Nephron progenitor cell (in vitro differentiated cells): ENCODE measurements at regions not wholly inside any gene's neighbourhood (a gene's known extent, or its start where the extent isn't known, plus 50 kb on each side); places are given as distances from the start of the nearest gene placed in this dataset.

Experiments
- DNase-seq: peaks from one replicate; pipeline ENCODE4 v3.0.0; 2021
- H3K27ac Mint-ChIP-seq: 2 replicates; pipeline ENCODE4 v1.8.0; 2021; ENCODE audit warnings: mild to moderate bottlenecking, moderate library complexity, mixed read lengths
- H3K27me3 Mint-ChIP-seq: 2 replicates; pipeline ENCODE4 v1.8.0; 2021; ENCODE audit warnings: mild to moderate bottlenecking, low read depth, mixed read lengths; ENCODE audit not compliant: poor library complexity
- H3K36me3 Mint-ChIP-seq: 2 replicates; pipeline ENCODE4 v1.8.0; 2021; ENCODE audit warnings: low read depth, mixed read lengths
- H3K4me1 Mint-ChIP-seq: 2 replicates; pipeline ENCODE4 v1.8.0; 2021; ENCODE audit warnings: mixed read lengths
- H3K4me3 Mint-ChIP-seq: 2 replicates; pipeline ENCODE4 v1.8.0; 2021; ENCODE audit warnings: mild to moderate bottlenecking, moderate library complexity, mixed read lengths
- H3K9me3 Mint-ChIP-seq: 2 replicates; pipeline ENCODE4 v1.8.0; 2021; ENCODE audit warnings: mild to moderate bottlenecking, moderate library complexity, mixed read lengths
- CTCF ChIP-seq: fragments of 200-600 bp; sonication (generic); IDR thresholded peaks from 2 replicates; pipeline ENCODE4 v1.5.0; 2021; ENCODE audit warnings: antibody characterized with exemption

- H3K27me3 Mint-ChIP-seq: no peaks in the 10 kb centered on the region
- no peak for TF ChIP-seq CTCF
- no peak overlapping the region for H3K27ac Mint-ChIP-seq
- H3K4me3 Mint-ChIP-seq: no peak overlapping the region
- no peak for DNase-seq
- no peaks in the 10 kb centered on the region for H3K36me3 Mint-ChIP-seq
- H3K9me3 Mint-ChIP-seq: no peaks in the 10 kb centered on the region
- H3K4me1 Mint-ChIP-seq: no peaks in the 10 kb centered on the region
Measured at GRCh38 chr4:33626221-33626620, 2618.1 kb downstream of the ARAP2 start.

GRCh38 chr4:33628296-33628695, 2616.0 kb downstream of the ARAP2 start:
- DNase-seq: no peak
- no peak for TF ChIP-seq CTCF
- H3K27me3 Mint-ChIP-seq: no peaks in the 10 kb centered on the region
- no peaks in the 10 kb centered on the region for H3K36me3 Mint-ChIP-seq
- no peaks in the 10 kb centered on the region for H3K4me1 Mint-ChIP-seq
- no peak overlapping the region for H3K4me3 Mint-ChIP-seq
- peaks cover 3% of the 10 kb centered on the region for H3K9me3 Mint-ChIP-seq
- no peak overlapping the region for H3K27ac Mint-ChIP-seq

- Mint-ChIP-seq H3K27ac (no peak overlapping the region), H3K36me3 (no peaks in the 10 kb centered on the region), H3K27me3 (peaks cover 3% of the 10 kb centered on the region), H3K4me3 (no peak overlapping the region), H3K9me3 (no peaks in the 10 kb centered on the region), H3K4me1 (no peaks in the 10 kb centered on the region)
- peak; percentile 16 for TF ChIP-seq CTCF
- no peak for DNase-seq
Measured at GRCh38 chr4:33649015-33649414, 2595.3 kb downstream of the ARAP2 start.

- Mint-ChIP-seq H3K27ac (no peak overlapping the region), H3K36me3 (no peaks in the 10 kb centered on the region), H3K4me1 (no peaks in the 10 kb centered on the region), H3K9me3 (no peaks in the 10 kb centered on the region), H3K27me3 (peaks cover 3% of the 10 kb centered on the region), H3K4me3 (no peak overlapping the region)
- no peak for TF ChIP-seq CTCF
- DNase-seq: no peak
Measured at GRCh38 chr4:33649471-33649870, 2594.8 kb downstream of the ARAP2 start.

GRCh38 chr4:33650036-33650435, 2594.3 kb downstream of the ARAP2 start:
- H3K4me1 Mint-ChIP-seq: no peaks in the 10 kb centered on the region
- H3K4me3 Mint-ChIP-seq: no peak overlapping the region
- TF ChIP-seq CTCF: no peak
- H3K36me3 Mint-ChIP-seq: no peaks in the 10 kb centered on the region
- H3K27me3 Mint-ChIP-seq: peaks cover 3% of the 10 kb centered on the region
- DNase-seq: no peak
- no peaks in the 10 kb centered on the region for H3K9me3 Mint-ChIP-seq
- H3K27ac Mint-ChIP-seq: no peak overlapping the region

- Mint-ChIP-seq H3K9me3 (peaks cover 26% of the 10 kb centered on the region), H3K27me3 (no peaks in the 10 kb centered on the region), H3K4me1 (no peaks in the 10 kb centered on the region), H3K36me3 (no peaks in the 10 kb centered on the region), H3K27ac (no peak overlapping the region), H3K4me3 (no peak overlapping the region)
- no peak for TF ChIP-seq CTCF
- DNase-seq: no peak
Measured at GRCh38 chr4:33658971-33659370, 2585.3 kb downstream of the ARAP2 start.
